Suprapubic skin (tissue), 4 donors: ENCODE measurements at regions not wholly inside any gene's neighbourhood (a gene's known extent, or its start where the extent isn't known, plus 50 kb on each side); places are given as distances from the start of the nearest gene placed in this dataset.

Experiments used
- DNase-seq, 2 donors: peaks; one replicate each; pipeline ENCODE4 v3.0.0-alpha.2; 2019; ENCODE audit warnings: low spot score in 2 of 2
- H3K27ac ChIP-seq: fragments of 200-600 bp; sonication (generic); one replicate; pipeline ENCODE4 v1.5.1; 2019
- H3K27me3 ChIP-seq: fragments of 200-600 bp; sonication (generic); one replicate; pipeline ENCODE4 v1.5.1; 2019
- H3K36me3 ChIP-seq: fragments of 200-600 bp; sonication (generic); one replicate; pipeline ENCODE4 v1.5.1; 2019
- H3K4me1 ChIP-seq: fragments of 200-600 bp; sonication (generic); one replicate; pipeline ENCODE4 v1.5.1; 2019
- H3K4me3 ChIP-seq: fragments of 200-600 bp; sonication (generic); one replicate; pipeline ENCODE4 v1.5.1; 2019; ENCODE audit warnings: mild to moderate bottlenecking
- H3K9me3 ChIP-seq: fragments of 200-600 bp; sonication (generic); one replicate; pipeline ENCODE4 v1.5.1; 2019
- CTCF ChIP-seq, 2 donors: fragments of 200-600 bp in 1 of 2; fragments of 450-650 bp in 1 of 2; sonication (generic) in 1 of 2; IDR thresholded peaks; one replicate each; pipeline ENCODE4 v1.5.1; 2016 to 2019; ENCODE audit warnings: antibody characterized with exemption in 2 of 2, mild to moderate bottlenecking in 1 of 2, moderate library complexity in 1 of 2
- EP300 ChIP-seq: sonication (generic); formaldehyde crosslinking; IDR thresholded peaks from one replicate; pipeline ENCODE4 v1.6.1; 2017; ENCODE audit warnings: antibody characterized with exemption
- POLR2A ChIP-seq, 2 donors: fragments of 450-650 bp; IDR thresholded peaks; one replicate each; pipeline ENCODE4 v1.6.1; 2017; ENCODE audit warnings: antibody characterized with exemption in 2 of 2, mild to moderate bottlenecking in 2 of 2, moderate library complexity in 2 of 2
- POLR2AphosphoS5 ChIP-seq, 3 donors: sonication (generic); formaldehyde crosslinking; IDR thresholded peaks; one replicate each; pipeline ENCODE4 v1.6.1; 2017; ENCODE audit warnings: antibody characterized with exemption in 3 of 3
- WGBS: methylation state at CpG from one replicate; pipeline ENCODE4 v1.1.5; 2018; 5-methylcytosine and 5-hydroxymethylcytosine counted together

GRCh38 chr3:147797095-147797494, 387.9 kb downstream of the ZIC1 start:
- Histone ChIP-seq H3K9me3 (no peaks in the 10 kb centered on the region), H3K27ac (no peak overlapping the region), H3K36me3 (no peaks in the 10 kb centered on the region), H3K4me1 (no peaks in the 10 kb centered on the region), H3K4me3 (no peak overlapping the region), H3K27me3 (no peaks in the 10 kb centered on the region)
- TF ChIP-seq CTCF (IDR thresholded peaks at IDR 0.05) (no peak), POLR2A (IDR thresholded peaks at IDR 0.05) (no peak), EP300 (no peak), POLR2AphosphoS5 (IDR thresholded peaks at IDR 0.05) (no peak)
- DNase-seq = no peak

DNA sequence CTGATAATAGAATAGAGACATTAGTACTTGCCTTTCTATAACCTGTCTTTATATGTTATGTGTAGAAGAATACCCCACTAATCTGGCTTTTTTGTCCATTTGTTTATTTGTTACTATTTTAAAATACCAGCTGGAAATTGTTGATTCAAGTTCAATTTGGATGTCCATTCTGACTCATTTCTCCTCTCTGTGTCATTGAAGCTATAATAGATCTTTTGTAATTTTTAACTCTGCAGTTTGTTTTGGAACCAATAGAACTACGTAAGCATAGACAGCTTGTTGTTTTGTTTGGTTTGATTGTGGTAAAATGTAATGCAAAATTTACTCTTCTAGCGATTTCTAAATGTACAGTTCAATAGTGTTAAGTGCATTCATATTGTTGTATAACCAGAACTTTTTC, 390.4 kb downstream of the ZIC1 start:
- H3K4me1 ChIP-seq = no peaks in the 10 kb centered on the region
- no peaks in the 10 kb centered on the region for H3K9me3 ChIP-seq
- H3K4me3 ChIP-seq = no peak overlapping the region
- DNase-seq = no peak
- no peaks in the 10 kb centered on the region for H3K36me3 ChIP-seq
- H3K27me3 ChIP-seq = no peaks in the 10 kb centered on the region
- WGBS = 44% methylated on average over 2 of the region's 2 CpGs
- TF ChIP-seq POLR2A (IDR thresholded peaks at IDR 0.05) = no peak
- TF ChIP-seq EP300 = no peak
- TF ChIP-seq POLR2AphosphoS5 (IDR thresholded peaks at IDR 0.05) = no peak
- no peak for TF ChIP-seq CTCF (IDR thresholded peaks at IDR 0.05)
- no peak overlapping the region for H3K27ac ChIP-seq

DNA sequence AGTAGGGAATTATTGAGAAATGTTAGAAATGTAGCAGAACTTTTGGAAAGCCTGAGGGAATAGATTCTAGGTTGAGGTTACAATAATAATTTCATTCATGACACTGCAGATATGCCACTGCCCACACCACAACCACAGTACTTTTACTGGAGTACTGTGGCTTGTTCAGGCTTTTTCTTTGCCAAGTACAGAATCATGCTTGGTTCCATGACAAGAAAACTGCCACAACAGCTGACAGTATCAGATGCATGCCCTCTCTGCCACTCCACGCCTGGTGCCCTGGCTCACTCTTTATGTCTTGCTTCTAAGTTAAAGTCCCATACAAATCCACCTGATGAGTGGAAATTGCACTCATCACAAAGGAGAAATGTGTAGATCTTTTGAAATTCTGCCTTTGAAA, 398.6 kb downstream of the ZIC1 start:
- no peak for DNase-seq
- Histone ChIP-seq H3K4me3 (no peak overlapping the region), H3K9me3 (no peaks in the 10 kb centered on the region), H3K27ac (no peak overlapping the region), H3K36me3 (no peaks in the 10 kb centered on the region), H3K27me3 (no peaks in the 10 kb centered on the region), H3K4me1 (no peaks in the 10 kb centered on the region)
- TF ChIP-seq POLR2AphosphoS5 (IDR thresholded peaks at IDR 0.05) (no peak), POLR2A (IDR thresholded peaks at IDR 0.05) (no peak), CTCF (IDR thresholded peaks at IDR 0.05) (no peak), EP300 (no peak)
- 83% methylated on average over 1 of the region's 1 CpG for WGBS

DNA sequence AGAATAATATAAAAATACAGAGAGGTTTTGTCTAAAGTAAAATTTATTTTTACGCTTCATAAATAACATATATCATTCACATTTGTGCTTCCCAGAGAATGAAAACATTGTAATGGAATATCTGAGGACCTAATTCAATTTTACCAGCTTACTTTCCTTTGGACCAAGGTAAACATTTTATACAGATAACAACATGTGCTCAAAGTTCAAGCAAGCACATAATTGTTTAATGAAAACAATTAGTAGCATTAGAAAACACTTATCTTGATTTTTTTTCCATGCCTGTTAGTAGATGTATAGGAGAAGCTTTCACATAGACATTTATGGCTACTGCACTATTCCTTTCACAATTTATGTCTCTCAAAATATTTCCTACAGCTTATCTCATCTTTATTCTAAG, 400.0 kb downstream of the ZIC1 start:
- H3K27me3 ChIP-seq = no peaks in the 10 kb centered on the region

DNA sequence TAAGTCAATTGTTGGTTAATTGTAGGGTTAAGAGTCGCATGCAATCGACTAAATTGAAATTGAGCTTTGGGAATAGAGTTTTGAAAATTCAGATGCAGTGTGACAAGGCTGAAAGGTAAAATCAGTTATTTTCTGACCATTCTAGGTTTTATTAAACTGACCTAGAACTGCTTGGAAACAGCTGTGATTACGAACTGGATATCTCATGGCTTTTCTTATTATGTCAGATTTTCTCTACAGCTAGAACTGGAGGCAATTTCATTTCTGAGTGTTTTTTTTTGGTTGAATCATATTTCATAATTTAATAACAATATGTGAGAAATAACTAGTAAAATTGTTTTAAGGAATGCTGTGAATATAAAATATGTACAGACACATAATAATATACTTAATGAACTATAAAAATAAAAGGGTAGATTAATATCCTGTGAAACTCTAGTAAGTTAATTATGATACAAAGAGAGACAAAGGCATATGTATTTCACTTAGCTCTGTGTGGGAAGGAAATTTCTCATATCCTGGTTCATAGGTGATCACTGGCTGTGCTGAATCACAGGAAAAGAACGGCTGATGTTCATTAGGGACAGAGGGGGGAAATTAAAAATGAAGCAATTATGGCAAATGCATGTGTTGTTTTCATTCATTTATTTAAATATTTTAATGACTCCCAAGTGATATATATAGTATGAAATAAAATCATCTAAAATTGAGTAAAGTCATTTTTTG, 403.2 kb downstream of the ZIC1 start:
- 78% methylated on average over 4 of the region's 4 CpGs for WGBS
- H3K27me3 ChIP-seq = no peaks in the 10 kb centered on the region
- H3K4me1 ChIP-seq = no peaks in the 10 kb centered on the region
- no peaks in the 10 kb centered on the region for H3K36me3 ChIP-seq
- H3K27ac ChIP-seq = no peak overlapping the region
- TF ChIP-seq POLR2AphosphoS5 (IDR thresholded peaks at IDR 0.05) (no peak), POLR2A (IDR thresholded peaks at IDR 0.05) (no peak), CTCF (IDR thresholded peaks at IDR 0.05) (no peak), EP300 (no peak)
- no peak overlapping the region for H3K4me3 ChIP-seq
- no peaks in the 10 kb centered on the region for H3K9me3 ChIP-seq
- DNase-seq = no peak

More for the DNA sequence above, 400.0 kb downstream of the ZIC1 start:
- no peak for DNase-seq
- WGBS = 87% methylated on average over 1 of the region's 1 CpG
- Histone ChIP-seq H3K9me3 (no peaks in the 10 kb centered on the region), H3K36me3 (no peaks in the 10 kb centered on the region), H3K27ac (no peak overlapping the region), H3K4me3 (no peak overlapping the region), H3K4me1 (no peaks in the 10 kb centered on the region)
- no peak for TF ChIP-seq POLR2A (IDR thresholded peaks at IDR 0.05)
- TF ChIP-seq CTCF (IDR thresholded peaks at IDR 0.05) = no peak
- TF ChIP-seq POLR2AphosphoS5 (IDR thresholded peaks at IDR 0.05) = no peak
- no peak for TF ChIP-seq EP300
